ENCODE measurements at regions not wholly inside any gene's neighbourhood (a gene's known extent, or its start where the extent isn't known, plus 50 kb on each side); places are given as distances from the start of the nearest gene placed in this dataset.

GRCh38 chr3:86178095-86178494, 812.9 kb downstream of the VGLL3 start:
- Histone ChIP-seq H3K36me3 (ENCODE audit: control insufficient read depth in 2 of 2, insufficient read depth in 2 of 2, low read length in 1 of 2) (no peaks in the 10 kb centered on the region), H3K79me2 (ENCODE audit: control insufficient read depth, insufficient read depth, low read length) (no peaks in the 10 kb centered on the region), H3K9ac (ENCODE audit: control insufficient read depth, insufficient read depth, low read length) (no peak overlapping the region), H2AFZ (ENCODE audit: control insufficient read depth, low read depth, low read length) (no peak overlapping the region), H4K20me1 (ENCODE audit: control insufficient read depth, insufficient read depth) (no peaks in the 10 kb centered on the region), H3K27me3 (replicated peaks in 1 of 2; ENCODE audit: control insufficient read depth in 2 of 2, insufficient read depth in 2 of 2, low read length in 1 of 2) (no peaks in the 10 kb centered on the region), H3K4me2 (ENCODE audit: control insufficient read depth, insufficient read depth) (no peak overlapping the region), H3K9me3 (replicated peaks; ENCODE audit: control insufficient read depth, insufficient read depth, low read length) (no peaks in the 10 kb centered on the region), H3K4me3 (no peak overlapping the region), H3K27ac (ENCODE audit: control insufficient read depth, insufficient read depth) (no peak overlapping the region), H3K4me1 (ENCODE audit: control insufficient read depth, insufficient read depth, low read length) (no peaks in the 10 kb centered on the region)
- ChIA-PET SMC1A (ENCODE audit: uncharacterized antibody, unreplicated experiment) (interaction anchor here (0.9 to 1.0 kb wide), 2 partner anchors 9 to 15 kb away, joined by 3 read pairs; no protein-coding TSS in a partner anchor), RAD21 (ENCODE audit: unreplicated experiment) (no interaction called here), POLR2A (no interaction called here), CTCF (no interaction called here)
- intact Hi-C loops (cut with micrococcal nuclease; ENCODE audit: unreplicated experiment) (no loop called here), in situ Hi-C loops (cut with MboI) (no loop called here)
- no peak for FAIRE-seq
- ATAC-seq = no peak
- 53% methylated on average over 6 of the region's 6 CpGs for WGBS (ENCODE audit: insufficient coverage, insufficient replicate concordance, low lambda C conversion rate, missing lambda C conversion rate)
- no peak for TF ChIP-seq EZH2 (IDR thresholded peaks at IDR 0.05; ENCODE audit: borderline replicate concordance, control insufficient read depth, low read depth, low read length)
- no peak for TF ChIP-seq RUNX3 (IDR thresholded peaks at IDR 0.05; ENCODE audit: low read length)
- no peak for TF ChIP-seq PML (IDR thresholded peaks at IDR 0.05; ENCODE audit: low read length)
- no peak for TF ChIP-seq RCOR1 (conservative IDR thresholded peaks at IDR 0.05; ENCODE audit: low read depth, low read length)
- TF ChIP-seq CUX1 (IDR thresholded peaks at IDR 0.05; ENCODE audit: insufficient replicate concordance, low read depth, low read length) = no peak
- TF ChIP-seq SKIL (IDR thresholded peaks at IDR 0.05; ENCODE audit: low read depth, poor library complexity, severe bottlenecking) = no peak
- TF ChIP-seq CHD4 (IDR thresholded peaks at IDR 0.05) = no peak
- TF ChIP-seq PRDM15 (CRISPR knock-in tag; IDR thresholded peaks at IDR 0.05) = no peak
- no peak for TF ChIP-seq RELA (IDR thresholded peaks at IDR 0.05; ENCODE audit: borderline replicate concordance, partially characterized antibody)
- no peak for TF ChIP-seq CBX3 (IDR thresholded peaks at IDR 0.05; ENCODE audit: borderline replicate concordance, low read depth)
- TF ChIP-seq SRF (IDR thresholded peaks at IDR 0.05; ENCODE audit: low read depth in 2 of 2, low read length in 2 of 2) = no peak
- no peak for TF ChIP-seq STAT1 (conservative IDR thresholded peaks at IDR 0.05)
- no peak for DNase-seq (ENCODE audit: low read depth, low spot score)
- BruUV-seq (replicated peaks) = no TSS peak
